Loucy (cell line): ENCODE measurements at regions not wholly inside any gene's neighbourhood (a gene's known extent, or its start where the extent isn't known, plus 50 kb on each side); places are given as distances from the start of the nearest gene placed in this dataset.

Source experiments
- CTCF ChIP-seq: fragments of 200-600 bp; sonication (generic); conservative IDR thresholded peaks from 2 replicates; pipeline ENCODE4 v1.5.1; 2014; ENCODE audit warnings: mild to moderate bottlenecking, antibody characterized with exemption, low read length
- EZH2phosphoT487 ChIP-seq: fragments of 200-600 bp; IDR thresholded peaks from 2 replicates; pipeline ENCODE4 v1.6.1; 2018; ENCODE audit warnings: antibody characterized with exemption, mild to moderate bottlenecking, moderate library complexity, borderline replicate concordance

GRCh38 chr16:31713945-31714902, 159.4 kb upstream of the ZNF267 start:
- peak; percentile 86 for TF ChIP-seq CTCF
- no peak for TF ChIP-seq EZH2phosphoT487
